HEK293 (cell line): ENCODE measurements at regions not wholly inside any gene's neighbourhood (a gene's known extent, or its start where the extent isn't known, plus 50 kb on each side); places are given as distances from the start of the nearest gene placed in this dataset.

Experiments used
- CTCF ChIA-PET: fragments of 350-600 bp; formaldehyde crosslinking; extraction: SDS; loops from one replicate; lab custom pipeline; 2021; ENCODE audit warnings: antibody characterized with exemption; lab: Yijun Ruan, JAX
- POLR2A ChIA-PET: fragments of 300-600 bp; formaldehyde crosslinking; extraction: SDS; loops from one replicate; lab custom pipeline; 2020; ENCODE audit warnings: antibody characterized with exemption, inconsistent platforms; lab: Yijun Ruan, JAX
- H3K27ac ChIP-seq: fragments of 200-500 bp; sonication (Bioruptor generic); 2 replicates; pipeline ENCODE4 v1.5.1; 2014; ENCODE audit warnings: low read depth, low read length, control low read depth, inconsistent platforms; ENCODE audit errors: extremely low read depth
- H3K36me3 ChIP-seq, 2 experiments: fragments of 200-500 bp in 1 of 2; sonication (Bioruptor generic) in 1 of 2; 1 replicate in 1 of 2; 2 replicates in 1 of 2; pipeline ENCODE4 v1.5.1; 2014 to 2017; ENCODE audit warnings: inconsistent platforms in 2 of 2, low read length in 2 of 2; ENCODE audit not compliant: control insufficient read depth in 2 of 2, insufficient read depth in 1 of 2
- H3K4me1 ChIP-seq: fragments of 200-500 bp; sonication (Bioruptor generic); 2 replicates; pipeline ENCODE4 v1.5.1; 2014; ENCODE audit warnings: mild to moderate bottlenecking, low read length, inconsistent platforms; ENCODE audit not compliant: control insufficient read depth, insufficient read depth
- H3K4me3 ChIP-seq: 2 replicates; pipeline ENCODE4 v1.5.1; 2011; ENCODE audit warnings: low read depth, mild to moderate bottlenecking, control low read depth, low read length, moderate library complexity
- H3K9me3 ChIP-seq: fragments of 200-500 bp; sonication (Bioruptor generic); 2 replicates; pipeline ENCODE4 v1.5.1; 2014; ENCODE audit warnings: low read depth, low read length, inconsistent platforms; ENCODE audit not compliant: control insufficient read depth, insufficient read depth
- KLF8 ChIP-seq: fragments of 450-650 bp; formaldehyde crosslinking; IDR thresholded peaks from 2 replicates; pipeline ENCODE4 v1.5.1; 2016; ENCODE audit warnings: missing biosample characterization, missing genetic modification characterization
- REPIN1 ChIP-seq: fragments of 450-650 bp; formaldehyde crosslinking; IDR thresholded peaks from 2 replicates; pipeline ENCODE4 v1.5.1; 2017; ENCODE audit warnings: missing biosample characterization, missing genetic modification characterization, low read depth
- ZBTB26 ChIP-seq: fragments of 450-650 bp; formaldehyde crosslinking; optimal IDR thresholded peaks from 2 replicates; pipeline ENCODE3; 2016; ENCODE audit warnings: missing biosample characterization, mild to moderate bottlenecking, missing genetic modification characterization
- ZBTB44 ChIP-seq: fragments of 450-650 bp; IDR thresholded peaks from 2 replicates; pipeline ENCODE4 v1.5.1; 2018; ENCODE audit warnings: missing biosample characterization, mild to moderate bottlenecking, missing genetic modification characterization
- ZBTB48 ChIP-seq: fragments of 450-650 bp; formaldehyde crosslinking; IDR thresholded peaks from 2 replicates; pipeline ENCODE4 v1.5.1; 2016; ENCODE audit warnings: missing biosample characterization, missing genetic modification characterization
- ZEB2 ChIP-seq: fragments of 450-650 bp; formaldehyde crosslinking; IDR thresholded peaks from 2 replicates; pipeline ENCODE4 v1.5.1; 2016; ENCODE audit warnings: missing biosample characterization, missing genetic modification characterization
- ZNF114 ChIP-seq: fragments of 450-650 bp; formaldehyde crosslinking; IDR thresholded peaks from 2 replicates; pipeline ENCODE4 v1.5.0; 2017; ENCODE audit warnings: missing biosample characterization, missing genetic modification characterization
- ZNF140 ChIP-seq: fragments of 450-650 bp; formaldehyde crosslinking; IDR thresholded peaks from 2 replicates; pipeline ENCODE4 v1.5.1; 2016; ENCODE audit warnings: missing biosample characterization, missing genetic modification characterization
- ZNF148 ChIP-seq: fragments of 450-650 bp; formaldehyde crosslinking; IDR thresholded peaks from 2 replicates; pipeline ENCODE4 v1.5.0; 2017; ENCODE audit warnings: missing biosample characterization, missing genetic modification characterization, borderline replicate concordance
- ZNF18 ChIP-seq: fragments of 450-650 bp; formaldehyde crosslinking; IDR thresholded peaks from 2 replicates; pipeline ENCODE4 v1.5.1; 2016; ENCODE audit warnings: missing biosample characterization, missing genetic modification characterization
- ZNF223 ChIP-seq: fragments of 450-650 bp; formaldehyde crosslinking; IDR thresholded peaks from 2 replicates; pipeline ENCODE4 v1.5.1; 2016; ENCODE audit warnings: missing biosample characterization, missing genetic modification characterization
- ZNF23 ChIP-seq: fragments of 450-650 bp; formaldehyde crosslinking; IDR thresholded peaks from 2 replicates; pipeline ENCODE4 v1.5.1; 2016; ENCODE audit warnings: missing biosample characterization, missing genetic modification characterization, borderline replicate concordance
- ZNF239 ChIP-seq: fragments of 450-650 bp; formaldehyde crosslinking; IDR thresholded peaks from 2 replicates; pipeline ENCODE4 v1.5.1; 2016; ENCODE audit warnings: missing biosample characterization, missing genetic modification characterization
- ZNF335 ChIP-seq: fragments of 450-650 bp; formaldehyde crosslinking; conservative IDR thresholded peaks from 2 replicates; pipeline ENCODE4 v1.5.1; 2016; ENCODE audit warnings: missing biosample characterization, missing genetic modification characterization
- ZNF341 ChIP-seq: fragments of 450-650 bp; formaldehyde crosslinking; IDR thresholded peaks from 2 replicates; pipeline ENCODE4; 2016; ENCODE audit warnings: low read depth, missing biosample characterization, missing genetic modification characterization
- ZNF473 ChIP-seq: fragments of 450-650 bp; formaldehyde crosslinking; IDR thresholded peaks from 2 replicates; pipeline ENCODE4 v1.5.1; 2017; ENCODE audit warnings: missing biosample characterization, missing genetic modification characterization
- ZNF560 ChIP-seq: fragments of 450-650 bp; formaldehyde crosslinking; IDR thresholded peaks from 2 replicates; pipeline ENCODE4 v1.5.1; 2017; ENCODE audit warnings: missing biosample characterization, missing genetic modification characterization, borderline replicate concordance
- ZNF585B ChIP-seq: fragments of 450-650 bp; formaldehyde crosslinking; IDR thresholded peaks from 2 replicates; pipeline ENCODE4 v1.5.1; 2016; ENCODE audit warnings: missing biosample characterization, missing genetic modification characterization
- ZNF645 ChIP-seq: fragments of 450-650 bp; formaldehyde crosslinking; IDR thresholded peaks from 2 replicates; pipeline ENCODE4; 2016; ENCODE audit warnings: missing biosample characterization, missing genetic modification characterization
- ZNF660 ChIP-seq: fragments of 450-650 bp; IDR thresholded peaks from 2 replicates; pipeline ENCODE4 v1.5.1; 2018; ENCODE audit warnings: missing biosample characterization, mild to moderate bottlenecking, missing genetic modification characterization
- ZNF701 ChIP-seq: fragments of 450-650 bp; formaldehyde crosslinking; IDR thresholded peaks from 2 replicates; pipeline ENCODE4 v1.5.1; 2016; ENCODE audit warnings: missing biosample characterization, missing genetic modification characterization
- ZSCAN5A ChIP-seq: fragments of 450-650 bp; formaldehyde crosslinking; IDR thresholded peaks from 2 replicates; pipeline ENCODE4 v1.5.1; 2016; ENCODE audit warnings: missing biosample characterization, missing genetic modification characterization

- POLR2A ChIA-PET: no interaction called here
- H3K27ac ChIP-seq: no peak overlapping the region
- H3K9me3 ChIP-seq: no peaks in the 10 kb centered on the region
- no peaks in the 10 kb centered on the region for H3K4me1 ChIP-seq
- no peak overlapping the region for H3K4me3 ChIP-seq
- CTCF ChIA-PET: no interaction called here
- no peaks in the 10 kb centered on the region for H3K36me3 ChIP-seq
- TF ChIP-seq ZNF223 (tag by site-specific recombination) (no peak), ZSCAN5A (tag by site-specific recombination) (no peak), ZNF148 (tag by site-specific recombination) (no peak), ZNF645 (tag by site-specific recombination) (no peak), ZNF114 (no peak), ZNF23 (tag by site-specific recombination) (no peak), ZNF701 (tag by site-specific recombination) (no peak), ZNF660 (no peak), ZBTB48 (tag by site-specific recombination) (no peak), ZEB2 (tag by site-specific recombination) (no peak), ZNF585B (no peak), ZNF18 (no peak), REPIN1 (tag by site-specific recombination) (no peak), ZBTB26 (no peak), ZNF239 (tag by site-specific recombination) (no peak)
Measured at GRCh38 chr2:186187854-186188253, 298.2 kb upstream of the ZC3H15 start.

- Histone ChIP-seq H3K36me3 (no peaks in the 10 kb centered on the region), H3K4me1 (no peaks in the 10 kb centered on the region), H3K27ac (no peak overlapping the region), H3K9me3 (no peaks in the 10 kb centered on the region), H3K4me3 (no peak overlapping the region)
- ChIA-PET POLR2A (no interaction called here), CTCF (no interaction called here)
- TF ChIP-seq ZNF585B: no peak
- no peak for TF ChIP-seq ZNF473 (tag by site-specific recombination)
- TF ChIP-seq ZNF341 (tag by site-specific recombination): no peak
- no peak for TF ChIP-seq ZNF140 (tag by site-specific recombination)
- TF ChIP-seq ZNF560 (tag by site-specific recombination): no peak
- no peak for TF ChIP-seq KLF8 (tag by site-specific recombination)
- TF ChIP-seq ZBTB44 (tag by site-specific recombination): no peak
- no peak for TF ChIP-seq ZNF335 (tag by site-specific recombination)
Measured at GRCh38 chr2:186189816-186190215, 296.2 kb upstream of the ZC3H15 start.
